Immature natural killer cell (primary cell): ENCODE measurements at regions not wholly inside any gene's neighbourhood (a gene's known extent, or its start where the extent isn't known, plus 50 kb on each side); places are given as distances from the start of the nearest gene placed in this dataset.
"Not testable (repeated sequence)": the region's sequence is repeated elsewhere in the genome, so short reads cannot be mapped to it uniquely, and the experiment has no call there.

Source experiments
- DNase-seq, 3 donors: peaks; one replicate each; pipeline ENCODE4 v3.0.0; 2022; ENCODE audit warnings: mixed read lengths in 1 of 3
- H3K27ac Mint-ChIP-seq, 6 donors: one replicate each; pipeline ENCODE4 v1.8.0; 2020; ENCODE audit warnings: mixed read lengths in 6 of 6, mild to moderate bottlenecking in 5 of 6, inconsistent platforms in 4 of 6, moderate library complexity in 3 of 6
- H3K27me3 Mint-ChIP-seq, 3 donors: one replicate each; pipeline ENCODE4 v1.8.0; 2020 to 2021; ENCODE audit warnings: low read depth in 3 of 3, mild to moderate bottlenecking in 3 of 3, mixed read lengths in 3 of 3, moderate library complexity in 3 of 3, inconsistent platforms in 1 of 3
- H3K36me3 Mint-ChIP-seq, 3 donors: one replicate each; pipeline ENCODE4 v1.8.0; 2020; ENCODE audit warnings: mixed read lengths in 3 of 3, inconsistent platforms in 2 of 3, mild to moderate bottlenecking in 2 of 3
- H3K4me1 Mint-ChIP-seq, 2 donors: one replicate each; pipeline ENCODE4 v1.8.0; 2020; ENCODE audit warnings: inconsistent platforms in 2 of 2, mild to moderate bottlenecking in 2 of 2, mixed read lengths in 2 of 2, moderate library complexity in 1 of 2
- H3K4me3 Mint-ChIP-seq, 5 donors: one replicate each; pipeline ENCODE4 v1.8.0; 2020; ENCODE audit warnings: mild to moderate bottlenecking in 5 of 5, mixed read lengths in 5 of 5, inconsistent platforms in 3 of 5, moderate library complexity in 3 of 5
- H3K9me3 Mint-ChIP-seq, 6 donors: one replicate each; pipeline ENCODE4 v1.8.0; 2020; ENCODE audit warnings: mild to moderate bottlenecking in 6 of 6, mixed read lengths in 6 of 6, inconsistent platforms in 4 of 6, moderate library complexity in 3 of 6

GRCh38 chr10:91745090-91745831 lies 53.0 kb upstream of the TNKS2 start:
- Mint-ChIP-seq H3K4me3 (no peak overlapping the region), H3K4me1 (no peaks in the 10 kb centered on the region), H3K9me3 (peaks cover 0 to 2% (median 0%) of the 10 kb centered on the region in 6 donors), H3K27ac (no peak overlapping the region), H3K27me3 (peaks cover 3 to 18% (median 4%) of the 10 kb centered on the region in 3 donors), H3K36me3 (no peaks in the 10 kb centered on the region)
- DNase-seq: no peak

- H3K27me3 Mint-ChIP-seq: peaks cover 4 to 32% (median 8%) of the 10 kb centered on the region in 3 donors
- no peaks in the 10 kb centered on the region for H3K36me3 Mint-ChIP-seq
- no peak overlapping the region for H3K4me3 Mint-ChIP-seq
- H3K27ac Mint-ChIP-seq: no peak overlapping the region
- DNase-seq: no peak
- H3K4me1 Mint-ChIP-seq: no peaks in the 10 kb centered on the region
- peaks cover 0 to 2% (median 0%) of the 10 kb centered on the region in 6 donors for H3K9me3 Mint-ChIP-seq
Measured at GRCh38 chr10:91743465-91743864, 54.8 kb upstream of the TNKS2 start.

- Mint-ChIP-seq H3K27ac (no peak overlapping the region), H3K4me1 (no peaks in the 10 kb centered on the region), H3K36me3 (no peaks in the 10 kb centered on the region), H3K27me3 (peaks cover 7 to 37% (median 8%) of the 10 kb centered on the region in 3 donors), H3K4me3 (no peak overlapping the region), H3K9me3 (peaks cover 0 to 2% (median 0%) of the 10 kb centered on the region in 6 donors)
- no peak for DNase-seq
Measured at GRCh38 chr10:91742229-91742628, 56.0 kb upstream of the TNKS2 start.

- Mint-ChIP-seq H3K27ac (no peak overlapping the region), H3K4me3 (no peak overlapping the region)
Measured at GRCh38 chr10:91741356-91741755, 56.9 kb upstream of the TNKS2 start.

GRCh38 chr10:91740353-91740924 lies 57.8 kb upstream of the TNKS2 start:
- no peak overlapping the region for H3K27ac Mint-ChIP-seq
- peaks cover 0 to under 1% (median 0%) of the 10 kb centered on the region in 6 donors for H3K9me3 Mint-ChIP-seq
- peaks cover 7 to 36% (median 12%) of the 10 kb centered on the region in 3 donors for H3K27me3 Mint-ChIP-seq
- no peak overlapping the region for H3K4me3 Mint-ChIP-seq
- no peaks in the 10 kb centered on the region for H3K4me1 Mint-ChIP-seq
- DNase-seq: no peak
- no peaks in the 10 kb centered on the region for H3K36me3 Mint-ChIP-seq

More at GRCh38 chr10:91741356-91741755, 56.9 kb upstream of the TNKS2 start:
- Mint-ChIP-seq H3K36me3 (no peaks in the 10 kb centered on the region), H3K9me3 (peaks cover 0 to 2% (median 0%) of the 10 kb centered on the region in 6 donors), H3K27me3 (peaks cover 8 to 37% (median 12%) of the 10 kb centered on the region in 3 donors), H3K4me1 (no peaks in the 10 kb centered on the region)
- no peak for DNase-seq

- H3K9me3 Mint-ChIP-seq, H3K4me1 Mint-ChIP-seq, H3K27me3 Mint-ChIP-seq, H3K36me3 Mint-ChIP-seq, H3K4me3 Mint-ChIP-seq, H3K27ac Mint-ChIP-seq, DNase-seq: not testable (repeated sequence)
Measured at GRCh38 chr10:91732265-91732664, 66.0 kb upstream of the TNKS2 start.

GRCh38 chr10:91729339-91729738 lies 68.9 kb upstream of the TNKS2 start:
- not testable (repeated sequence) for H3K4me1 Mint-ChIP-seq, H3K27ac Mint-ChIP-seq

GRCh38 chr10:91726355-91726754 lies 71.9 kb upstream of the TNKS2 start:
- Mint-ChIP-seq H3K36me3 (no peaks in the 10 kb centered on the region), H3K4me3 (no peak overlapping the region), H3K4me1 (no peaks in the 10 kb centered on the region), H3K27ac (no peak overlapping the region), H3K9me3 (no peaks in the 10 kb centered on the region), H3K27me3 (peaks cover 0 to 2% (median 0%) of the 10 kb centered on the region in 3 donors)
- no peak for DNase-seq

More at GRCh38 chr10:91729339-91729738, 68.9 kb upstream of the TNKS2 start:
- not testable (repeated sequence) for H3K4me3 Mint-ChIP-seq, H3K27me3 Mint-ChIP-seq, H3K36me3 Mint-ChIP-seq, DNase-seq, H3K9me3 Mint-ChIP-seq

- no peak for DNase-seq
- H3K4me1 Mint-ChIP-seq: no peaks in the 10 kb centered on the region
- H3K27me3 Mint-ChIP-seq: peaks cover 0 to 3% (median 2%) of the 10 kb centered on the region in 3 donors
- H3K9me3 Mint-ChIP-seq: no peaks in the 10 kb centered on the region
- no peak overlapping the region for H3K4me3 Mint-ChIP-seq
- H3K27ac Mint-ChIP-seq: no peak overlapping the region
- no peaks in the 10 kb centered on the region for H3K36me3 Mint-ChIP-seq
Measured at GRCh38 chr10:91724933-91725332, 73.3 kb upstream of the TNKS2 start.

GRCh38 chr10:91713461-91714072 lies 80.7 kb upstream of the PPP1R3C start:
- Mint-ChIP-seq H3K27ac (no peak overlapping the region), H3K4me3 (no peak overlapping the region), H3K27me3 (peaks cover 6 to 14% (median 7%) of the 10 kb centered on the region in 3 donors), H3K9me3 (no peaks in the 10 kb centered on the region), H3K36me3 (no peaks in the 10 kb centered on the region), H3K4me1 (no peaks in the 10 kb centered on the region)
- no peak for DNase-seq

- Mint-ChIP-seq H3K9me3 (no peaks in the 10 kb centered on the region), H3K27ac (no peak overlapping the region), H3K27me3 (peaks cover 2 to 8% (median 4%) of the 10 kb centered on the region in 3 donors), H3K4me3 (no peak overlapping the region), H3K36me3 (no peaks in the 10 kb centered on the region), H3K4me1 (no peaks in the 10 kb centered on the region)
- no peak for DNase-seq
Measured at GRCh38 chr10:91711885-91712680, 79.2 kb upstream of the PPP1R3C start.

GRCh38 chr10:91709394-91709798 lies 76.5 kb upstream of the PPP1R3C start:
- H3K36me3 Mint-ChIP-seq: no peaks in the 10 kb centered on the region
- no peaks in the 10 kb centered on the region for H3K4me1 Mint-ChIP-seq
- no peaks in the 10 kb centered on the region for H3K9me3 Mint-ChIP-seq
- peaks cover under 1 to 5% (median 2%) of the 10 kb centered on the region in 3 donors for H3K27me3 Mint-ChIP-seq
- no peak for DNase-seq
- H3K4me3 Mint-ChIP-seq: no peak overlapping the region
- H3K27ac Mint-ChIP-seq: no peak overlapping the region

GRCh38 chr10:91708174-91708861 lies 75.4 kb upstream of the PPP1R3C start:
- H3K4me1 Mint-ChIP-seq: no peaks in the 10 kb centered on the region
- no peak for DNase-seq
- H3K4me3 Mint-ChIP-seq: no peak overlapping the region
- no peak overlapping the region for H3K27ac Mint-ChIP-seq
- H3K27me3 Mint-ChIP-seq: peaks cover 0 to 2% (median 0%) of the 10 kb centered on the region in 3 donors
- H3K9me3 Mint-ChIP-seq: no peaks in the 10 kb centered on the region
- no peaks in the 10 kb centered on the region for H3K36me3 Mint-ChIP-seq
